NCI-H2029 (cell line): ENCODE measurements at regions not wholly inside any gene's neighbourhood (a gene's known extent, or its start where the extent isn't known, plus 50 kb on each side); places are given as distances from the start of the nearest gene placed in this dataset.

Experiments used
- DNase-seq: peaks from one replicate; lab custom pipeline; 2025; lab: John Stamatoyannopoulos, UW

DNA sequence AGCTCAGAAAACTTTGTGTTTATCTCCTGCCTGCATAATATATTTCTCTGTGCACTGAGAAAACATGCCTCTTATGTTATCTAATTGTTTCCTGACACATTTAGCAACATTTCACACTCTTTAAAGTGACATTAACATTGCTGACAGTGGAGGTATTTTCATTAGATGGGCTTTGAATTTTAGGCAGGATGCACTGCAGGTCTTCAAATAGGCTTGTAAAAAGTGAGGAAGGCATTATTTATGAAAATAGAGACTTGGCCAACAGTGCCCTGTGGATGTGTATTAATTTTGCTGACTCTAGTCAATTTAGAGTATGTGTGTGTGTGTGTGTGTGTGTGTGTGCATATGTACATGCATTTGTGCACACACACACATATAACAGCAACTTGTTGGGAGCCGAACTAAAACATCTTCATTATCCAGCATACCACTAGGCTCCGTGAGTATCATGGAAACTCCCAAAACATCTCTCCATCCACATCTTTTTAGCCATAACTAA, 429.5 kb upstream of the WWC1 start:
- no peak for DNase-seq

DNA sequence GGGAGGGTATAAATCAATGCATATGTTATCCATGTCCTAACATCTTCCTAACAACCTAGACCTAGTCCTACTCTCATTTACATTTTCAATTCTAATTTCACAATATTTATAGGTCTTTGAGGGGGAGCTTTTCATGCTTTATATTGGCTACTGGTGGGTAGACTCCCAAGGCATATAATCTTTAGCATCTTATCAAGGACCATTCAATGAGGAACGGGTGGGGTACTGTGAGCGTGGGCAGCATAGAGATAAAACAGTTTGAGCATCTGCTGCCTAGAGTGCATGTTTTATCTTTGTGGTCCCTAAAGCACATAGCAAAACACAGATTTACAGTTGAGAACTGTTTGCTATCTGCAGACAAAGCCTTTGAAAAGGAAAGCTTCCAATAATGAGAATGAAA, 427.6 kb upstream of the WWC1 start:
- no peak for DNase-seq

DNA sequence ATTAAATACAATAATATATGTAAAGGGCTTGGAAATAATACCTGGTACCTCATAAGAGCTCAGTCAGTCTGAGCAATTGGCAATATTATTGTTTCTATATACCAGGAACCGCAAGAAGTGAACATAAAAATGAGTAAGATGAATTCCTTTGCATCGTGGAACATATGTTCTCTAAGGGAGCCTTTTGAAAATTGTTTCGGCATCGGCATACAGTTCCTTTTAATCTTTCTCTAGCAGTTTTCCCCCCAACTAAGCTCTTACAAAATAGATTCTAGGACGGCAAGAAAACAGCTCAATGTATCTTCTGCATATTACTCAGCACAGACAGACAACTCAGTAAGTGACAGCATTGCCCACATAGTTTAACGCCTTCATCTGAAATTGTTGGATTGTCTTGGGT, 426.6 kb upstream of the WWC1 start:
- DNase-seq: no peak

DNA sequence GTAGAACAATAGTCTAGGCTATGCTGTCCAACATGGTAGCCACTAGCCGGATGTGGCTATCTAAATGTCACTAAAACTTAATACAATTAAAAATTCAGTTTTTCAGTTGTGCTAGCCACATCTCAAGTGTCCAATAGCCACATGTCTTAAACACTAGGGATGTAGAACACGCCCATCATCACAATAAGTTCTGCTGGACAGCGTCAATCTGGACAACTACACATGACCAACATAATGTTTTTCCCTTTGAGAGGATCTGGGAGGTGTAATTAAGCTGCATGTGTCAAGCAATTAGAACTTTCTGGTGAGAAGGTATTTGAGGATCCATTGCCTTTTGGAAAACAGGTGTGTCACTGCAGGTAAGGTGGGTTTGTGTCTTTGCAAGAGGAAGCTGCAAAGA, 424.6 kb upstream of the WWC1 start:
- no peak for DNase-seq

DNA sequence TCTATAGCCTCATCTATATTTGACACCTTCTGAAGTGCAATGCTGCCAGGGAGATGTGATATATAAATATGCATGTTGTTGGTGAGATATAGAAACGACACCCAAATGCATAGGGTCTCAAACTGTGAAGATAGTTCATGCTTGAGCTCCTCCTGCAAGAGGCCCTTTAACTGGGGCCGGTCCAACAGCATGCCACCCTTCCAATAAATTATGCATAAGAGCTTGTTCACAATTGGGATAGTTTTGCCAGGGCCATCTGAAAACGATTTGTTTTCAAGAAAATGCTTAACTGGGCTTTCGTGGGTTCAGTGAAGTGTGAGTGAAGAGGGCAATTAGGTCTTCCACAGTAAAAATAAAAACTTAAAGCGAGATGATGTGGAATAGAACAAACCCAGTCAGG, 424.2 kb upstream of the WWC1 start:
- no peak for DNase-seq

DNA sequence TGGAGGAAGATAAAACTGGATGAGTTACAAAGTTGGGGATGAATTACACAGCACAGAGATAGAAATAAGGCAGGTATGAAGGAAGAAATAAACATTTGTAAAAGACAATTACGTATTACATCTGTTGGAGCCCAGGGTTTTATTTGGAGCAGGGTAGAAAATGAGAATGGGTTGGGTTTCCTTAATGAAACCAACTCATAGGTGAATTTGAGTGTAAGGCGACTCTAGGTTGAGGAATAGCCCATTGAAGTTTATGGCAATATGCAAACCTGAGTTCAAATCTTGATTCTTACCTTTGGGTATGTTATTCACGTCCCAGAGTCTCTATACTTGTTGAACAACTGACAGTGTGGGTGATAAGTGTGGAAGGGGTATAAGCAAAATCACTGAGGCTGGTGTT, 422.3 kb upstream of the WWC1 start:
- no peak for DNase-seq

DNA sequence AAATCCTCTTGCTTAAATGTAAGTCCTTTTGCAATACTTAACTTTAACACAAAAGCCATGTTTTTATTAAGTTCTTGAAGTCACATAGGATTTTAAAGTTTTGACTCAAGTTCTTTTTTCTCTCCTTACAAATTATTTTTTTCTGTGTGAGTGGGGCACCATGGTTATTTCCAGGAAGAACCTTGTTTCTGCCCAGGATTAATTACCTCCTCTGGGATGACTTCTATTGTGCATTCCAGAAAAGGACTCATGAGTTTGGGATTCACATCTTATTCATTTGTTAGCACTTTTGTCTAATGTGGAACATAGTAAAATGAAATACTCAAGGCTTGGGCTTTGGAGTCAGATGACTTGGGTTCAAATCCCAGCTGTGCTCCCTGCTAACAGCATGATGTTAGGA, 421.4 kb upstream of the WWC1 start:
- DNase-seq: no peak

DNA sequence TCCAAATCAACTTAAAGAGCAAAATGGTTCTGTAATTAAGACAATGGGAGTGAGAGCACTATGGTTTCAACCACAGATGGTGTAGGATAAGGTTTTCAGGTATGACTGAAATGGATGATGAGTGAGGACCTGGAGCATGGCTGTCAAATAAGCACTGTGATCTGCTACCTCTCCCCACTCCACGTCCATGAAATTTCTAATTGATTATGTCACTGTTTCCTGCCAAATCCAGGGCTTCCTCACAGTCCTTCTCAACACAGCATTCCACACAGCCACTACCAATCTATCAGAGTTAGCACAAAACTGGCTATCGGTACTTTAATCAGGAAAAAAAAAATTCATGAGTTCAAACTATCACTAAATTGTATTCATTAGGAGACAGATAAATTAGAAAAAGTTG, 420.4 kb upstream of the WWC1 start:
- no peak for DNase-seq

DNA sequence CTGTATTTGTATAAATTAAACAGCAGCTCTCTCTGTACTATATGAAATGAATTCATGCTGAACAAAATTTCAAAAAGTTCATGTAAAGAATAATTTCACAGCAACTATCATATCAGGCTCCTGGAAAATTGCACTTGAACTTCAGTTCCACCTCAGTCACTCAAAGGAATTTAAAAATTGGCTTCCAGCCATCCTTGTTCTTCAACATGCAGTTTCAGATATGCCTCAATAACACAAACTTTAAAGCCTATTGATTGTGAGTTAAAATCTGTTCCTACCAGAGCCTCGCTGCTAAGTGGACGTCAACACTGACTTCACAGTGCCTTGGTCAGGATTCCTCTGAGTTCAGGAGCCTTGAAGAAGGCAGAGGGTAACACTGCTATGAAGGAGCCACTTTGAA, 418.7 kb upstream of the WWC1 start:
- no peak for DNase-seq

DNA sequence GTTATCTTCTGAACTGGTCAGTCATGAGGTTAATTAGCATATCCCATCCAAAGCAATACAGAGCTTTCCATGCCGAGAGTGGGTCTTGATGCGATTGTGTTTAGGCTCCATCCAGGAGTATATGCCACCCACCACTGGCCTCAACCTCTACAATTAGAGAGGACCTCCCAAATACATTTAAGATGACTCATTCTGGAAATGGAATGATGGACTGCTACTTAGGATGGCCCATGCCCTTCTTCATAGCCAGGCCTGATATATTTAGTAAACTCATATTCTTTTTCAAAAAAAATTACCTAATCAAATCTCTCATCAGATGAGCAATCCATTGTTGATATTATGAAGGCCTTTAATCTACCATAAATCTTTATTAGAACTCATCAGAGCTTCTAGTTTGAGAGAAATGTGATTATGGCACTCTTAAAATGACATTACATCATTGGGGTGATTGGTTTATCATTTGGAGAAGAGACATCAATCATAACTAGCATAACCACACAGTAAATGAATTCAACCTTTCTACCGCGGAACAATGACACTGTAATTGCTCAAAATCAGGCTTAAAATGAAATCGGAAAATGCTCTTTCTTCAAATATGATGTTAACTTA, 414.2 kb upstream of the WWC1 start:
- DNase-seq: no peak

DNA sequence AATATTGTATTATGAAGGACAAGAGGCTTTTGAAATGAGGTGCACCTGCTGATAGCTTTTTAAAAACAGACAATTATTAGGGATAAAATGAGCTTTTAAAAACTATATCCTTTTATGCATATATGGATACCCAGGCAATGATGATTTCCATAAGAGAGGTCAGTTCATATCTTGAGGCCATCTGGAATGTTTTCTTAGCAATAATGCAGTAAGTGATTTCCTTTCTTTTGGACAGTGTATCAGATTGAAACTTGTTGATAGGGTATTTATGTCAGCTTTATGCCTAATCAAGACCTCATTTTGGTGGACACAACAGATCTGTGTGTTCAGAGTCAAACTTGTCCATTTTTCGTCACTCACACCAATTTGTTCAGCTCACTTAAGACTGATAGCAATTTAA, 413.5 kb upstream of the WWC1 start:
- DNase-seq: no peak

DNA sequence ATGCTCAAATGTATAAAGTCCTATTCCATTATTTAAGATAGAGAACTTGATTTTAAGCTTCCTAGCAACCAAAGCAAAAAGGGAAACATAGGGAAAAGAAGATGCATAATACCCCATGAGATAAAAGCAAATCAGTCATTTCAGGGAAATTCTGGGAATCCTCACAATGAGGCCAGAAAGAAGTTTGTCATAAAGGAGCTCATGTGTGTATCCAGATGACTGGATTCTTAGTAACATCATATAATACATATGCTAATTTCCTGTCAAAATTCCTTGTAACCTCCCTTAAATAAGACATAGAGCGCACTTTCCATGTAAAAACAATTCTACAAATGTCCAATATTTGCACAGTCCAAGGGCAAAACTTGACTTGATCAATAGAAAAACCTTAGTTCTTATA, 411.0 kb upstream of the WWC1 start:
- no peak for DNase-seq

DNA sequence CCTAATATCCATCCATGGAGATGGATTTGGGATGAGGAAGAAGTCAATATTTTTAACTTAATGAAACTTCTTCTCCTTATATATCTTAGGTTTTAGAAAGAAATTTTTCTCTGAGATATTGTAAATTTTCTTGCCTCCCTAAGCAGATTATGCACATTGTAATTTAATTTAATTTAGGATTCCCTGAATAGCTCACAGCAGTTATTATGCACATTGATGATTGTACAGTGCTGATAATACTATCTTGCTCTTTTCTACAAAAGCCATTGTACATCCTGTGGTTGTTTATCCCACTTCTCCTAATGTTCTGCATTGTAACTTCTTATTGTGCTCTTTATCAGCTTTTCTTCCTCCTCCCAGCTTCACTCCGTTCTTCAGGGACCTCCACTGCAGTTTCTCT, 410.4 kb upstream of the WWC1 start:
- DNase-seq: no peak

DNA sequence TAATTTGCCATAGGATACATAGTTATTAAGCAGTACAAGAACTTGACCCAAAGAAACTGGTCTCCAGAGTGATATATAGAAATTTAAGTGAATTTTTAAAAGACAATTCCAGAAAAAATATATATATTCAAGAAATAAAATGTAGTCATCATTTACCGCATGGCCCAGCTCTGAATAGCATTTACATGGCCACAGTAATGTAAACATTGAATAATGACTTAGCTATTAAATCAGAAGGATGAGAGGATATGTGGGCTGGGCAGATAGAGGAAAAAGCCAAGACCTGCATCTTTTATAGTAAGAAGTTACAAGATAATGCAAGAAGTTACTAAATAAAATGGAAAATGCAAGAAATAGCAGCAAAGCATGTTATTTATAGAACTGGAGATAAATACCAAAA, 405.2 kb upstream of the WWC1 start:
- no peak for DNase-seq

DNA sequence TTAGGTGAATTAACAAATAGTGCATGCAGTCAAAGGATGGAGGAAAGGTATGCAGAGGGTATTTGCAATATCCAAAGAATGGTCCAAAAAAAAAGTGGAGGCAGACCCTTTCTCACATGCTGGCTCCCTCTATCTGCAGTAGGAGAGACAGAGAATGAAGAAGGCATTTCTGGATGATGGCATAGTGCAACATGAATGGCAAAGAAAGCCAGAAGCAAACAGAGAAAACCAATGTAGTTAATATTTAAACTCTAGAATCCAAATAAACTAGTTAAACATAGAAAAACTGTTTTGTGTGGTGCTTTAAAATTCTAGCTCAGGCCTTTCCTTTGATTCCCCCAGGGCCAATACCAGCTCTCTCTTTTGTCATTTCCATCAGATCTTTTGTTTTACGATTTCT, 403.1 kb upstream of the WWC1 start:
- no peak for DNase-seq

DNA sequence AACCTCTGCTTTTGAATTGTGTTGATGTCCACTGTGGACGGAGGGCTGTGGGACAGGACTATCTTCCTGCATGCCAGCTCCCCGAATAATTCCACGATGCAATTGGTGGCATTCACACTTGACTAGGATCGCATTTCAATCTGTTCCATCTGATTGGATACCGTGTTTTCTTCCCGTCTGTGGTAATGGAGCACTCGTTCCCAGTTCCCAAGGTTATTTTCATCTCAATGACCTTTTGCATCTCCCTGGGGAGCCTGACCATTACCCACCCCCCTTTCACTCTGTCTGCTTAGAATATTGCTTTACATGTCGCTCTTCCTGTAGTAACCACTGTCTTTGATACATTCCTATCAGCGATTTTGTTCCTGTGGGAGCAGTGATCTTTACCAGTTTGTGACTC, 402.2 kb upstream of the WWC1 start:
- no peak for DNase-seq

DNA sequence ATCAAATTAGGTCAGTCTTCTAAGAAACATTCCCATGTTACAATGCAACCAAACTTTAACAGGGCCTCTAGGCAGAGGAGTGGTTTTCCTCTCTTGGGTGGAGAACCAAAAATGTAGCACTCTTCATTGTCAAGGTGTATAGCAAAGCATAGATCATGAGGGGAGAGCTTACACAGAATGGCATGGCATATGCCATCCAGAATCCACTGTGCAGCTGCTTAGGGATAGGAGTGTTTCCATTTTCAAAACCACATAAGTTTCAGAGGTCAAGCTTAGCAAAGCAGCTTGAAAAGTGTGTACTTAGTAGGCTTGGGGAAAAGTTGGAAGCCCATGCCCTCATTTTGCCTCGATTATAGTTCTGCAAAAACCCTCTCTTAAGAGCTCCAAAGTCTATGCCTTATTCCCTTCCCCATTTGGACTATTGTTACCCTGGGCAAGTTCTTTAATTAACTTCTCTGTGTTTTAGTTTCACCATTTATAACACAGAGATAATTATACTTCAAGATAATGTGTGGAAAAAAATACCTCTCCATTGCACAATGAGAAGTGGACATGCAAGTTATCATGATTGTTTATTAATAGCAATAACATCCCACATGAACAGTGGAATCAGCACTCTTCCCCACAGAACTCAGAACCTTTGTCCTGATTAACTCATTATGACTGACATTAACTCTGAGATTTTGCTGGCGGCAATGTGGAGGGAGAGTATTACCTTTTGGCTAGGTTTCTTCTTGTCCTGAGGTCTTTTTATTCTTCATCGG, 398.9 kb upstream of the WWC1 start:
- no peak for DNase-seq

DNA sequence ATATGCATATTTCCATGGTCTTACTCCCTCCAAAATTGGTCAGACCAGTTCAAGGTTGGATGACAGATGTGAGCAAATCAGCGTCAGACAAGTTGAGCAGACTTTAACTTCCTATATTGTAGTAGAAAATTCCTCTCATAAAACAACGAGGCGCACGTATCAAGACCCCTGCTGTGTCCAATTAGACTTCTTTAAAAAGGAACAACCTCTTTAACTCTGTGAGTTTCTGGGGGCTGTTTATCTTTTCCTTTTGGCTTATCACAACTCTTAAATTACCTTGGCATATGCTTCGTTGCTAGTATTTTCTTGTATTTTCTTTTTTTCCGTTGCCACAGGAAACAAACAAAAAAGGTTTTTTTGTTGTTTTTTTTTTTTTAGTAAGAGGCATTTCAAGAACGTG, 398.2 kb upstream of the WWC1 start:
- no peak for DNase-seq

DNA sequence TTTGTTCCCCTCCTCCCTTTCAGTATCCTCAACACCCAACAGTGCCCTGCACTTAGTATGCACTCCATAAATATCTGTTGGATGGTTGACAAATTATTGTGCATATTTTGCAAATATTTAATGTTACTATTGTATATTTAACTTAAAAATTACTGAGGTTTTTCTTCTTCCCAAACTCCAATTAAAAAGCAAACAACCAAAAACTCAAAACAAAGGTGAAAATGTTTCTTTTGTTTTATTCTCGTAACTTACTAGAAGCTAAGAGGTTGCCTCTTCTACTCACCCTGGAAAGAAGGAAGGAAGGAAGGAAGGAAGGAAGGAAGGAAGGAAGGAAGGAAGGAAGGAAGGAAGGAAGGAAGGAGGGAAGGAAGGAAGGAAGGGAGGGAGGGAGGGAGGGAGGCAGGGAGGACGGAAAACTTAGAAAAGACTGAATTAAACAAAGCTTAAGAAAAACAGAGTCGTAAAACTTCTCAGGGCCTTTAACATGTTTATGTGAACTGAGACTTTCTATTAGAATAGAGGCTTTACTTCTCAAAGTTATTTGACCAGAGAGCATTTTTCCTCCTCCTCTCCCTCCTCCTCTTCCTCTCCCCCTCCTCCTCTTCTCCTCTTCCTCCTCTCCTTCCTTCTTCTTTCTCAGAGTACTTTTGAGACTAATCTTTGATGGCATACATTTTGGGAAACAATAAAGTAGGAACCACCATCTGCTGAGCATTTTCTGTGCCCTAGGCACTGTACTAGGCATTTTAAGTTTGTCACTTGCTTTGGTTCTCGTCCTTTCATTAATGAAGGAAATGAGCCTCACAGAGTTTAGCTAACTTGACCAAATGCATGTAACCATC, 396.6 kb upstream of the WWC1 start:
- no peak for DNase-seq

DNA sequence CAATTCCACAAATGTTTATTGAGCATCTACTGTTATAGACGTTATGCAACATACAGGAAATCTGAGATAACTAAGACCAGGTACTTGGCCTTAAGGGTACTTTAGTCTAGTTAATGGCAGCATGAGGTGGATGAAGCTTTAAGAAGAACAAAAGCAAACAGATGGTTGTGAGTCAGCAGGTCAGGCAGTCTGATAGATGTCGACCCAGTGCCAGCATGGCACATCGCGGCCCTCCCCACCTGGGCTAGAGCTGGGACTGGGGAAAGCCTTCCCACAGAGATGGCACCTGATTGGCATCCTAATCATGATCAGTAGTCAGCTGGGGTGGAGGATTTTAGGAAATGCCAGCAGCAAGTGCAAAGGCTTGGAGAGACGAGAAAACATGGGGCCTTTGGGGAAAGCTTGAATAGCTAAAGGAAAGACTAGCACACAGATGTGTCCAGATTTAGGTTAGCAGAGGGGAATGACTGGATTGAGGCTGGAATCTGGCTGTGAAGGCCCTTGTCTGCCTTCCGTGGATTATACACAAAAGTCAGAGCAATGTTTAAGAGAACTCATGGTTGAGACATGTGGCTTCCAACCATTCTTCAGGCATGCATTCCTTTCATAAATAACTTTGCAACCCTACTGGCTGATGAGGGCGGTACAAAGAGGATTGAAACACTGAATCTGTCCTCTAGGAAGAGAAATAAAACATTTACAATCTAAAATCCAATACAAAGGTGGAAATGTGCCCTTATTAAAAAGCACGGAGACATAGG, 395.4 kb upstream of the WWC1 start:
- DNase-seq: no peak

DNA sequence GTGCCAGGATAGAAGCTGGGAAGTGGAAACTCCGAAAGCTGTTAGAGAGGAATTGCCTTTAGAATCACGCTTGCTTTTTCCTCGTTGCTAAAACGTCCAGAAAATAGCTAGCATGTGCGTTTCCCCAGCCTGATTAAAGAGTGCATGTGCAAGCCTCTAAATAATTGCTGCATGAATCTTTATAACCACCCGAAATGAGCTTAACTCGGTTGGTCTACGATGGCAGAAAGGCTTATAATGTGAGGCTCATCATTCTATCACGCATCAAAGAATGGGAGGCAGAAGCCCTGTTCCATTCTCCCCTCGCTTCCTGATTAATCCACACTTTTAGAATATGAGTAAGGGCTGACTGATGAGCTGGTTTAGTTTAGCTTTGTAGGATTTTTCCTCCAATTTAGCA, 394.6 kb upstream of the WWC1 start:
- DNase-seq: no peak

DNA sequence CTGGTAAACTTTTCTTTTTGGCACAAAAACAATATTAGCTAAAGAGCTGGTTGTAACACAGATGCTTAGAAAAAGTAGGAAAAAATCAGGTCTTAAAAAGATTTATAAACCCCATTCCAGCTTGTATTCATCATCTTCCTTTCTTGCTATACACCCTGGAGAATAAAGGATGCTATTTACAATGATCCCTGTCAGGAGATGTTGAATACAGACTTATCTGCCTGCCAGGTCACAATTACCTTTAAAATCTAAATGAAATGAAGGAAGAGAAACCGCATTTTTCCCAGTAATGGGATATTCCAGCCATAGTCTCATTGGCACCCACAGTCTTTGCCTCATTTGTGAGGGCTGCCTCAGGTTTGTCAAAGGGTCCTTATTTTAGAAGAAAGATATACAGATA, 394.1 kb upstream of the WWC1 start:
- no peak for DNase-seq
